ENCODE measurements at regions not wholly inside any gene's neighbourhood (a gene's known extent, or its start where the extent isn't known, plus 50 kb on each side); places are given as distances from the start of the nearest gene placed in this dataset.

GRCh38 chr12:127383281-127383680 lies 883.7 kb upstream of the TMEM132C start:
- TF ChIP-seq, protein P1, sequence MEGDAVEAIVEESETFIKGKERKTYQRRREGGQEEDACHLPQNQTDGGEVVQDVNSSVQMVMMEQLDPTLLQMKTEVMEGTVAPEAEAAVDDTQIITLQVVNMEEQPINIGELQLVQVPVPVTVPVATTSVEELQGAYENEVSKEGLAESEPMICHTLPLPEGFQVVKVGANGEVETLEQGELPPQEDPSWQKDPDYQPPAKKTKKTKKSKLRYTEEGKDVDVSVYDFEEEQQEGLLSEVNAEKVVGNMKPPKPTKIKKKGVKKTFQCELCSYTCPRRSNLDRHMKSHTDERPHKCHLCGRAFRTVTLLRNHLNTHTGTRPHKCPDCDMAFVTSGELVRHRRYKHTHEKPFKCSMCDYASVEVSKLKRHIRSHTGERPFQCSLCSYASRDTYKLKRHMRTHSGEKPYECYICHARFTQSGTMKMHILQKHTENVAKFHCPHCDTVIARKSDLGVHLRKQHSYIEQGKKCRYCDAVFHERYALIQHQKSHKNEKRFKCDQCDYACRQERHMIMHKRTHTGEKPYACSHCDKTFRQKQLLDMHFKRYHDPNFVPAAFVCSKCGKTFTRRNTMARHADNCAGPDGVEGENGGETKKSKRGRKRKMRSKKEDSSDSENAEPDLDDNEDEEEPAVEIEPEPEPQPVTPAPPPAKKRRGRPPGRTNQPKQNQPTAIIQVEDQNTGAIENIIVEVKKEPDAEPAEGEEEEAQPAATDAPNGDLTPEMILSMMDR (IDR thresholded peaks at IDR 0.05; ENCODE audit: low read depth, low read length, missing control alignments): no peak
- no peak for DNase-seq (ENCODE audit: extremely low read depth, low read depth)
- no peak overlapping the region for H3K4me3 ChIP-seq (replicated peaks; ENCODE audit: low read depth, low read length)

GRCh38 chr12:127386723-127387122 lies 880.2 kb upstream of the TMEM132C start:
- DNase-seq (ENCODE audit: extremely low read depth, low read depth): no peak
- TF ChIP-seq, protein P1 (IDR thresholded peaks at IDR 0.05; ENCODE audit: low read depth, low read length, missing control alignments): no peak
- no peak overlapping the region for H3K4me3 ChIP-seq (replicated peaks; ENCODE audit: low read depth, low read length)

DNA sequence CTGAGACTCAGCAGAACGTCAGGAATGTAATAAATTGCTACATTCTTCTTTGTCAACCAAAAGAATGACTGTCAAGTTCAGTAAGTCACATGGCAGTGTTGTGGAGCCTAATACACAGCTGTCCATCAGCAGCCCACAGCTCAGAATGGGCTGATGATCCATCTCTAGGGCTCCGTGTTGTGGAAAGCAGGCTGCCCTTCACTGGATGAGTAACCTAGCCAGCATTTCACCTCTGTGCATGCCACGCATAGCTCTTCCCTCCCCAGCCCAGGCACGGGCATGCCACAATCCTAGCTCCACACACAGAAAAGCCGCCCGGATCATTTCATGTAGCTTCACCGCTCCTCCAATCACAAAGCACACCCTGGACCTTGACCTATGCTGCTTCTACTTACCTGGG lies 878.0 kb upstream of the TMEM132C start:
- TF ChIP-seq, protein P1 (IDR thresholded peaks at IDR 0.05; ENCODE audit: low read depth, low read length, missing control alignments): no peak
- H3K4me3 ChIP-seq (replicated peaks; ENCODE audit: low read depth, low read length): no peak overlapping the region
- no peak for DNase-seq (ENCODE audit: extremely low read depth, low read depth)

DNA sequence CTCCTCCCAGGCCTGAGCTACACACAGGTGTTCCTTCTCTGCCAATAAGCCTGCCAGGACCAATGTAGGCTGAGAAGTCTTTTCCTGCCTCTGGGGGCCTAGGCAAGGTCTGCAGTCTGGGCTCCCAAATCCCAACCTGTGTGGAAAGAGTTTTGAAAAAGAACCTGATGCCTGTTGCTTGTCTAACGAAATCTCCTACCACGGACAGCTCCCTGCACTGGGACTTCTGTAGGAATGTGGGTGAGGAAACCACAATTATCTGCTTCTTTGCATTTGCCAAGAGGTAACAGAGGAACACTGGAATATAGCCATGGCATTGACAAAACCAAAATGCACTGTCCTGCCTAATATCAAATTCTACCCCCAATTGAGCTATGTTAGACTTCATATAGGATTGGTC lies 877.0 kb upstream of the TMEM132C start:
- no peak for DNase-seq (ENCODE audit: extremely low read depth, low read depth)
- no peak overlapping the region for H3K4me3 ChIP-seq (replicated peaks; ENCODE audit: low read depth, low read length)
- TF ChIP-seq, protein P1 (IDR thresholded peaks at IDR 0.05; ENCODE audit: low read depth, low read length, missing control alignments): no peak

GRCh38 chr12:127393465-127393864 lies 873.5 kb upstream of the TMEM132C start:
- TF ChIP-seq, protein P1 (IDR thresholded peaks at IDR 0.05; ENCODE audit: low read depth, low read length, missing control alignments): no peak
- no peak overlapping the region for H3K4me3 ChIP-seq (replicated peaks; ENCODE audit: low read depth, low read length)
- DNase-seq (ENCODE audit: extremely low read depth, low read depth): no peak

DNA sequence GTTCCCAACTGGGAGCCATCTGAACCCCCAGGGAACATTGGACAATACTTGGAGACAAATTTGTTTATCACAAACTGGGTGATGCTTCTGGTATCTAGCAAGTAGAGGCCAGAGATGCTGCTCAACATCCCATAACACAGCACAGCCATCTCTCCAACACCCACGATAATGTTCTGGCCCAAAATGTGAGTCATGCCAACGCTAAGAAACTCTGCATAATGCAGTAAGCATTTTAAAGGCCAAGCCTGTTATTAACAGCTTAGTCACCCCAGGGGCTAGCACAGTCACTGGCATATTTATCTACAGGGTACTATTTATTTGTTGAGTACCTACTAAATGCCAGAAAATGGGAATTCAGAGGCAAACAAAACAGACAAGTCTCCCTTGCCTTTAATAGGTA lies 873.1 kb upstream of the TMEM132C start:
- TF ChIP-seq, protein P1 (IDR thresholded peaks at IDR 0.05; ENCODE audit: low read depth, low read length, missing control alignments): no peak
- H3K4me3 ChIP-seq (replicated peaks; ENCODE audit: low read depth, low read length): no peak overlapping the region
- DNase-seq (ENCODE audit: extremely low read depth, low read depth): peak; percentile 32

DNA sequence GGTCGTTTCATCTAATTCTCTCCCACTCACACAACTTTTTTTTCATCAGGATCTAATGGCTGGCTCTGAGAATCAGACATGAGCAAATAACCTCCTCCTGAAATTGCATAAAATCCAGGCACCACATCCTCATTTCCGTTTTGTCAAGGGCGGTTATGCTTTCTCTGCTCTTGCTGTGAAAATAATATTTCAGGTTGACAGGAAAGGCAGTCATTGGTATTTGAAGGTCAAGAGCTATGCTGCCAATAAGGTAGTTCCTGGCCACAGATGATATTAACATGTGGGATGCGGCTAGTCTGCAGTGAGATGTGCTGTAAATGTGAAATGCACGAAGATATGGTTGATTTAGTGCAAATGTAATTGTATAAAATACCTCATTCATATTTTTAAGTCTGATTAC lies 870.2 kb upstream of the TMEM132C start:
- no peak overlapping the region for H3K4me3 ChIP-seq (replicated peaks; ENCODE audit: low read depth, low read length)
- TF ChIP-seq, protein P1 (IDR thresholded peaks at IDR 0.05; ENCODE audit: low read depth, low read length, missing control alignments): no peak
- no peak for DNase-seq (ENCODE audit: extremely low read depth, low read depth)
